Kidney tubule cell (primary cell): ENCODE measurements at regions not wholly inside any gene's neighbourhood (a gene's known extent, or its start where the extent isn't known, plus 50 kb on each side); places are given as distances from the start of the nearest gene placed in this dataset.

ENCODE experiments used
- DNase-seq: peaks from one replicate; pipeline ENCODE4 v3.0.0-alpha.2; 2018; ENCODE audit warnings: low spot score

DNA sequence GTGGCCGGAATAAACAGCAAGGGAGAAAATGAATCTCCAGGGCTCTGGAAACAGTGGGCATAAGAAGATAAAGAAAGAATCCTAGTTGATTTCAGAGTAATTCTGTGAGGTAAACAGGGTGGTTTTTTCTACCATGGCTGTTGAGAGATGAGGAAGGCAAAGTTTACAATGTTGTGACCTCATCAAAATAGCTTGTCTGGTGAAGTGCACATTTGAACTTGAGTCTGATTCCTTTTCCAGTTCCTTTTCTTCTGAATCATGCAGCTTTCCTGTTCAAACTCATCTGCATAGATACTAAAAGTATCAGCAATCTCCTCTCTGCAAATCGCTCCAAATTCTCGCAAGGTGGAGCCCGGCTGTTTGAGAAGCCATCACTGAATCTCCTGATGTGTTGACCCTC lies 161.7 kb downstream of the PLPP3 start:
- peak; percentile 9 for DNase-seq

DNA sequence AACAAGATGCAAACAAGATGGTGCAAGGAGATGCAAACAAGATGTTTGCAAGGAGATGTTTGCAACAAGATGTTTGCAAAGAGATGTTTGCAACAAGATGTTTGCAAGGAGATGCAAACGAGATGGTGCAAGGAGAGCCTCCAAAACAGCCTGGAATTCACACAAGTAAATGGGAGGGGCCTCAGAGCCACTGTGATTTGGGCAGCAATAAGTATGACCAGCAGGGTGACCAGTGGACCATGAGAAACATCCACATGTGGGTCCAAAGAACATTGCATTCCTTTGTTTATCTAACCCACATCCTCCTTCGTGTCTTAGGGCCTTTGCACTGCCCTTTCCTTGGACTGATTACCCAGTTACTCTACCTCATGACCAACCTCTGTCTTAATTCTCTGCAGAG lies 162.9 kb downstream of the PLPP3 start:
- DNase-seq: peak; percentile 62

- DNase-seq: no peak
Measured at GRCh38 chr1:56415720-56416119, 163.6 kb downstream of the PLPP3 start.

- DNase-seq: no peak
Measured at GRCh38 chr1:56415258-56415657, 164.1 kb downstream of the PLPP3 start.

GRCh38 chr1:56414728-56415224 lies 164.6 kb downstream of the PLPP3 start:
- no peak for DNase-seq

DNA sequence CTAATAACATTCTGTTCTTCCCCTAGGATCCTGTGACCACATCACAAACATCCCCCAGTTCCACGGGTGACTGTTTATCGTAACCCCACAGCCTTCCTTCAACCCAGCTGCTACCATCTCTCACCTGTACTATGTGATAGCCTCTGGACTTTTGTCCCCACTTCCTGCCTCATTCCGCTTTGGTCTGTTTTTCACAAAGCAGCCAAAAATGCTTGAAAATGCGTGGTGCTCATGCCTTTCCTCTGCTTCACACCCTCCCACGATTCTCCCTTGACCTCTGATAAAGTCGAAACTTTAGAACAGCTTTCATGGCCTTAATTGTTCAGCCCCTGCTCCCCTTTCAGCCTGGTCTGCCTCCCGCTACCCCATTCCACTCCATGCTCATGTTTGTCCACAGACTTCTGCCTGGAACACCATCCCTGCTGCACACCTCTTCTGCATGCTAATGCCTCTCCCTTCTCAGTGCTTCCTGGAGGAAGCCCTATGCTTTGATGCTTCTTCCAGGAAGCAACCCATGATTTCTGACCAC lies 165.6 kb downstream of the PLPP3 start:
- DNase-seq: no peak

DNA sequence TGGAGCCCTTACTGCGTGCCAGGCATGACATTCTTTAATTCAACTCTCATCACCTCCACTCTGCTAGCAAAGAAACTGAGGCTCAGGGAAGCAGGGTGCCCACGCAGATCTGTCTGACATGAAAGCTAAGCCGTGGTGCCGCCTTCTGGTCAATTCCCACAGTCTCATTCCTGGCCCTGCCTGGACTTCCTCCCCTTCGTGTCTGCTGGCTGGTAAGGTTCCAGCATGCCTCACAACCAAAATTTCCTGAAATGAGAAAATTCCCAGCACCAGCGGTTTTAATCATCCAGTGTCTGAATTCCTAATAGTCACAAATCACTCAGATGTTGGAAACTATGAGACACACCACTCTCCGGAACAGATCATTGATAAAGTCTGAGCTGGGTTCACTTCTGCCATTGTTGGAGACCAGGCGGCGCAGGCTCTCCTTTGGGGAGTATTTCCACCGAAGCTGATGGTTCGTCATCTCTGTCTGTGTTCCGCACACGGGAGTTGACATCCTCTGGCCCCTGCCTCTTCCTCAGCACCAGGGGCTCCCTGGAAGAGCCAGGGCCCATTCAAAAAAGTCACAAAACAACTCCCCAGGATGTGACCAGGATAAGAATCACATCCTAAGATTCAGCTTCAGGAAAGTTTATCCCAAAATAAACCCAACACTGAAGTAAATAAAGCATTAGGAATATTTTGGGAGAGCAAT lies 167.7 kb downstream of the PLPP3 start:
- DNase-seq: no peak

DNA sequence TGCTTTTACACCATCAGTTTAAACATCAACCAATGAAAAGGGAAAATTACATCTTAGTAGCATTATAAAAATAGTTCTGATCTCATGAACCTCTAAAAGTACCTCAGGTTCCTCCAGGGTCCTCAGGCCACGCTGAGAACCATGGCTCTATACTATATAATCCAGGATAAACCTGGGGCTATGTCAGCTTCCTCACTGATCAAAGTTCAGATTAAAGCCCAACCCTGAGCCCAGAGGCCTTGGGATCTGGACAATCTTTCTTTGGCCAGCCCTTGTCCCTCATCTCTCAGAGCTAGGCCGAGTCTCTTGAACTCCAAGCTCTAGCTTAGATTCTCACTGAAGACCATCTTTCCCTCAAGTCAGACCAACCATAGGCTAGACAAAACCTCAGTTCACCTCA lies 168.3 kb downstream of the PLPP3 start:
- no peak for DNase-seq

GRCh38 chr1:56410405-56410804 lies 169.0 kb downstream of the PLPP3 start:
- no peak for DNase-seq

DNA sequence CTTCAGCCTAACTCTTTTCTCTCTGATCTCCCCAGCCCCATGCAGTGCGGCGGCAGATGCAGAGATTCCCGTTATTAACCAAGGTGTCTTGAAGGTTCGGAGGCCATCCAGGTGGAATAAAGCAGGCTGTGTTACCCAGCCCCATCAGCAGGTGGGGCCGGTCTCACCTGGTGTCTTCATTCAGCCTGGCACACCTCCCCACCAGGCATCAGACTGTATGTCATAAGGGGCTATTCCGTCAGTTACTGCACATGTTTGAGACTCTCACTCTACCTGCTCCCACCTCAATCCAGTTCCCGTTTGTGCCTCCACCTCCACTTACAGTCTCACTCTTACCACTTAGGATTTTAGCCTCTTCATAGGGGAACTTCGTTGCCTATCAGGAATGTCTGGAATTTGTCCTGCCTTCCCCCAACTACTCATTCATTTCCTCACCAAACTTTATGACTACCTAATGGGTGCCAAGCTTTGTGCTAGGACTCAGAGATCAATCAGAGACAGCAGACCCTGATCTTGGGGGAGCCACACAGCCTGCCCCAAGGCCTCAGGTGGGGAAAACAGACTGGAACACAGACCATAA lies 170.2 kb downstream of the PLPP3 start:
- DNase-seq: peak; percentile 70

DNA sequence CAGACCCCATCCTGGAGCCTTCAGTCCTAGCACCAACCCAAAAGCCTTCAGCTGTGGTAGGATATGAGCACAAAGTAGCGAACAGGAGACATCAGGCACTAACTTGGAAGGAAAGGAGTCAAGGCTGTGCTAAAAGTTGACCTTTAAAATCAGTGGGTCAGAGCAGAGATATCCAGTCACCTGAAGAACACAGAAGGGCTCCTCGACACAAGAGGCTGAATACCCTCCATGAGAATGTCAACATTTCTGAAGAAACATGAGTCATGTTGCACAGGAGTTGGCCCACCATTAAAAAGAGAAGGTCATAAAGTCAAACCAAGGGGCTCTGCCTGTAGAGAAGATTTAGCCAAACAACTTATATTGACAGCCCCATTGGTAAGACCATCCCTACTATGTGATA lies 172.5 kb downstream of the PLPP3 start:
- DNase-seq: peak; percentile 31

GRCh38 chr1:56404561-56405030 lies 174.8 kb downstream of the PLPP3 start:
- no peak for DNase-seq

DNA sequence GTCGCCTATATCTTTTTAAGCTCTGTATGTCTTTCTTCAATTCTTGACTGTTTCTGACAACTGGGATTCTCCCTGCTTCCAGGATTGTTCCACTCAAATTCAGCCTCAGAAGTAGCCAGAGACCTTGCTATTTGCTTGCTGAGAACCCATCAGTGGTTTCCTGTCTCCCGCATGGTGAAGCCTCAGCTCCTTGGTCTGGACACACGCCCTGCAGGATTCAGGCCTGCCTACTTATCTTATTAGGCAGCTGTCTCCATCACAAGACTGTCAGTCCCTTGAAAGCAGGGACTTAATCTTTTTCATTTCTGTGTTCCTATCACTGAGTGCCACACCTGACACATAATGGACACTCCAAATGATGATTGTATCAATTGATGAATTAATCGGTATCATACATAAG lies 175.3 kb downstream of the PLPP3 start:
- DNase-seq: no peak

GRCh38 chr1:56403321-56403720 lies 176.0 kb downstream of the PLPP3 start:
- no peak for DNase-seq

- DNase-seq: no peak
Measured at GRCh38 chr1:56401191-56401590, 178.2 kb downstream of the PLPP3 start.

GRCh38 chr1:56400526-56400925 lies 178.8 kb downstream of the PLPP3 start:
- no peak for DNase-seq

DNA sequence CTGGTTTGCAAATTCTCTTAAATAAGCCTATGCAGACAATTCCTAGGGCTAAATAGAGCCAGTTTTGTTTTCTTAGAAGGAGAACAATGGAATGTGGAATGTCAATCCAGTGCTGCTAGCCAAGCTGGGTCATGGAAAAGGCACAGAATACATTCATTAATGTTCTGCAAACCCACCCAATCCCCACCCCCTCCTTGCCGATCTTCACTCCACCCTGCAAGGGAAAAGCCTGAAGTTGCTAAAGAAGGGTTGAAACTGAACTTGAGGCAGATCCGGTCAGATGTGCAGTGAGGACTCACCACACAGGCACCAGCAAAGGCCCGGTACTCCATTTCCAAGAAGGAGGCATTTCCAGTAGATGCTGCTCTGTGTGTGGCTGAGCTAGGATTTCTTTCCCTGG lies 179.6 kb downstream of the PLPP3 start:
- peak; percentile 10 for DNase-seq

DNA sequence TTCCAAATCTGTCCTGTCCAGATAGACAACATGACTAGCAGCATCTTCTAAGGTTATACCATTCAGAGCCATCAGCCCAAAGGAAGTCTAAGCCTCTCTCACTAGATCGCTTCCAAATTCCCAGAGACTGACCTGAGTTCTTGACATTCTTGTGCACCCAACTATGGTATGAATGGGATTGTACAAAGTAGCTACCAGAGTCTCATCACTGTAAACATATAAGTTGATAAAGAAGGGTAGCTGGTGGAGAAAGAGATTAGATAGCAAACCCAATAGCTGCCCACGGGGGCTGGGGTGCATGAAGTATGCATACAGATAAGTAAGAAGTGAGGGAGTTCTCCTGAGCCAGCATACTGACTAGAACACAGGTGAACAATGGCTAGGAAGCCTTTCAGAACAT lies 180.0 kb downstream of the PLPP3 start:
- DNase-seq: peak; percentile 59

DNA sequence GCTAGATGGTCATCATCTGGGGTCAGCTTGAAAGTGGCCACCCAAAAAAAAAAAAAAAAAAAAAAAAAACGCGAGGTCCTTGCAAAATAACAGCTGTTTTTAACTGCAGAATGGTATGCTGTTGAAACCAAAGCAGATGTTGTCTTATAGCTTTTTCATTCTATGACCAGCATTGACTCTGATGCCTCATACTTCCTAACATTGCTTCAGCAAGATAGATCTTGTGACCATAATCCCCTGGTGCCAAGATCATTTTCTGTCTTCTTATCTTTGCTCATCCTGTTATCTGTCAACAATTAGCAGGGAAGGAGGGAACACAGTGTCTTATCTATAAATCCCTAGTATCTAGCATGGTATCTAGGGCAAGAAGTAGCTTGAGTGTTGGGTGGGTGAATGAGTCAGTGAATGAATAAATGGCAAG lies 181.5 kb downstream of the PLPP3 start:
- no peak for DNase-seq

DNA sequence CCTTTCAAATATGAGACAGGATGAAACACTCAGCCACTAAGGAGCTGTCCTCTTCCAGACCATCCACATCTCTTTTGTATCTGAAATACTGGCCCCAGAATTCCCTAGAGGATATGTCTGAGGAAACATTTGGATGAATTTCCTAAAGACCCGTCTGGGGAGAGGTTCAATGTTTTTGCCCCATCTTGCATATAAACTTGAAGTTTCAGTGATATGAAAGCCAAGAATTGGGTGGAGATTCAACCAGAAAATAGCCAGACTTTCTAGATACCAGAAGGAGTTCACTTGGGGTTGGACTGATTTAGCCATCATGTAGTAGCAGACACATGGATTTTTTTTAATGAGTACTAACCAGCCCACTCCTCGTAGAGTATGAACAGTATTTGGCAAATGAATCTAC lies 182.0 kb downstream of the PLPP3 start:
- DNase-seq: no peak

DNA sequence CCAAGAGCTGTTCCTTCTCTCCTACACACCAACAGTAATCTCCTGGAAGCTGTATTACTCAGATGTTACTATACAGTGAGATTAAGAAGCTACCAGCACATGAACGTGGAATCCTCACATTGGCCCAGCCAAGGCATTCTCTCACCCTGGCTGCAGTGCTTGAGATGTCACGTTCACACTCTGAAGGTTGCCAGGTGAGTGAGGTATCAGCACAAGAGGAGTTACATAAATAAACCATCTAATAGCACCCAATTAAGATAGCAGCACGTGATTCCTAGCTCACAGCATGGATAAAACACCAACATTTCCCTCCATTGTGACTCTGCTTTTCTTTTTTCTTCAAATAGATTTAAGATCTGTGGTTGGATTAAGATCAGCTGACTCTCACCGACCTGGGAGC lies 182.8 kb downstream of the PLPP3 start:
- no peak for DNase-seq

DNA sequence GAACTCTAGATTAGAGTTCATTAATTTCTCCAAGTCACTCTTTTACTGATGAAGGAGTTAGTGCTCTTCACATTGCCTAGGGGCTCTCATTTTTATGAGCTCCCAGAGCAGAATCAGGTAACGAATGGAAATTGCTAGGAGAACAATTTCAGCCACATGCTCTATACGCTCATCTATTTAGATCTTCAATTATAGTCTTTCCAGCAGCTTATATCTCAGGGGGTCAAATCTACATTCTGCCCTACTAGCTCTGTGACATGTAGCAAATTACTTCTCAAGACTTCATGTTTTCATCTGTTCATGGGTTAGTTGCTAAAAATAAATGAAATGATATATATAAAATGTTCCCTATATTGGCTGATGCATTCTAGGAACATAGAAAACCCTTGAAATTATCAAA lies 183.6 kb downstream of the PLPP3 start:
- DNase-seq: no peak

GRCh38 chr1:56394298-56394697 lies 185.1 kb downstream of the PLPP3 start:
- peak; percentile 39 for DNase-seq
